Panc1 (cell line): ENCODE measurements at regions not wholly inside any gene's neighbourhood (a gene's known extent, or its start where the extent isn't known, plus 50 kb on each side); places are given as distances from the start of the nearest gene placed in this dataset.

Experiments
- TF ChIP-seq, protein P1 (sequence below): fragments of 450-650 bp; IDR thresholded peaks from 2 replicates; pipeline ENCODE4 v1.5.1; 2017; ENCODE audit warnings: mild to moderate bottlenecking
- TF ChIP-seq, protein P2 (sequence below), 2 experiments: IDR thresholded peaks; 2 replicates each; pipeline ENCODE4 v1.6.1; 2011 to 2012; ENCODE audit warnings: low read depth in 2 of 2, control low read depth in 1 of 2, low read length in 1 of 2, mild to moderate bottlenecking in 1 of 2, moderate library complexity in 1 of 2; ENCODE audit not compliant: insufficient read depth in 1 of 2

DNA sequence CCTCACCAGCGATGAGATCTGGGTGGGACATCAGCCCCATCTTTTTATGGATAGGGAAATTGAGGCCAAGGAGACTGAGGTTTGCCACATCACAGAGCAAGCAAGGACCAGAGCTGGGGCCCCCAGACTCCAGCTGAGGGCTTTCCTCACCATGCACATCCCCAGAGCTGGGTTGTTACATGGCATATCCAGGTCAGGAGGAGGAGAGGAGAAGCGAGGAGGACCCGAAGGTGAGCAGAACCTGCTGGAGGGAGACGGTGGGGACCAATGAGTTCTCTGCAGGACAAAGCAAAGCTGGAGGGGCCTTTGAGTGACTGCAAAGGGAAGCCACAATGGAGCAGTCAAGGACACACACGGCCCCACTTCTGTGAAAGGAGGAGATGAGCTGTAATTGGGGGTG is 255.5 kb upstream of the CSF3R start:
- TF ChIP-seq, protein P1, sequence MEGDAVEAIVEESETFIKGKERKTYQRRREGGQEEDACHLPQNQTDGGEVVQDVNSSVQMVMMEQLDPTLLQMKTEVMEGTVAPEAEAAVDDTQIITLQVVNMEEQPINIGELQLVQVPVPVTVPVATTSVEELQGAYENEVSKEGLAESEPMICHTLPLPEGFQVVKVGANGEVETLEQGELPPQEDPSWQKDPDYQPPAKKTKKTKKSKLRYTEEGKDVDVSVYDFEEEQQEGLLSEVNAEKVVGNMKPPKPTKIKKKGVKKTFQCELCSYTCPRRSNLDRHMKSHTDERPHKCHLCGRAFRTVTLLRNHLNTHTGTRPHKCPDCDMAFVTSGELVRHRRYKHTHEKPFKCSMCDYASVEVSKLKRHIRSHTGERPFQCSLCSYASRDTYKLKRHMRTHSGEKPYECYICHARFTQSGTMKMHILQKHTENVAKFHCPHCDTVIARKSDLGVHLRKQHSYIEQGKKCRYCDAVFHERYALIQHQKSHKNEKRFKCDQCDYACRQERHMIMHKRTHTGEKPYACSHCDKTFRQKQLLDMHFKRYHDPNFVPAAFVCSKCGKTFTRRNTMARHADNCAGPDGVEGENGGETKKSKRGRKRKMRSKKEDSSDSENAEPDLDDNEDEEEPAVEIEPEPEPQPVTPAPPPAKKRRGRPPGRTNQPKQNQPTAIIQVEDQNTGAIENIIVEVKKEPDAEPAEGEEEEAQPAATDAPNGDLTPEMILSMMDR = no peak
- TF ChIP-seq, protein P2, sequence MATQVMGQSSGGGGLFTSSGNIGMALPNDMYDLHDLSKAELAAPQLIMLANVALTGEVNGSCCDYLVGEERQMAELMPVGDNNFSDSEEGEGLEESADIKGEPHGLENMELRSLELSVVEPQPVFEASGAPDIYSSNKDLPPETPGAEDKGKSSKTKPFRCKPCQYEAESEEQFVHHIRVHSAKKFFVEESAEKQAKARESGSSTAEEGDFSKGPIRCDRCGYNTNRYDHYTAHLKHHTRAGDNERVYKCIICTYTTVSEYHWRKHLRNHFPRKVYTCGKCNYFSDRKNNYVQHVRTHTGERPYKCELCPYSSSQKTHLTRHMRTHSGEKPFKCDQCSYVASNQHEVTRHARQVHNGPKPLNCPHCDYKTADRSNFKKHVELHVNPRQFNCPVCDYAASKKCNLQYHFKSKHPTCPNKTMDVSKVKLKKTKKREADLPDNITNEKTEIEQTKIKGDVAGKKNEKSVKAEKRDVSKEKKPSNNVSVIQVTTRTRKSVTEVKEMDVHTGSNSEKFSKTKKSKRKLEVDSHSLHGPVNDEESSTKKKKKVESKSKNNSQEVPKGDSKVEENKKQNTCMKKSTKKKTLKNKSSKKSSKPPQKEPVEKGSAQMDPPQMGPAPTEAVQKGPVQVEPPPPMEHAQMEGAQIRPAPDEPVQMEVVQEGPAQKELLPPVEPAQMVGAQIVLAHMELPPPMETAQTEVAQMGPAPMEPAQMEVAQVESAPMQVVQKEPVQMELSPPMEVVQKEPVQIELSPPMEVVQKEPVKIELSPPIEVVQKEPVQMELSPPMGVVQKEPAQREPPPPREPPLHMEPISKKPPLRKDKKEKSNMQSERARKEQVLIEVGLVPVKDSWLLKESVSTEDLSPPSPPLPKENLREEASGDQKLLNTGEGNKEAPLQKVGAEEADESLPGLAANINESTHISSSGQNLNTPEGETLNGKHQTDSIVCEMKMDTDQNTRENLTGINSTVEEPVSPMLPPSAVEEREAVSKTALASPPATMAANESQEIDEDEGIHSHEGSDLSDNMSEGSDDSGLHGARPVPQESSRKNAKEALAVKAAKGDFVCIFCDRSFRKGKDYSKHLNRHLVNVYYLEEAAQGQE (IDR thresholded peaks at IDR 0.05; ENCODE audit: insufficient read depth in 1 of 2, low read depth in 2 of 2, low read length in 1 of 2) = no peak
